ENCODE measurements at regions not wholly inside any gene's neighbourhood (a gene's known extent, or its start where the extent isn't known, plus 50 kb on each side); places are given as distances from the start of the nearest gene placed in this dataset.
"Not testable (repeated sequence)": the region's sequence is repeated elsewhere in the genome, so short reads cannot be mapped to it uniquely, and the experiment has no call there.

DNA sequence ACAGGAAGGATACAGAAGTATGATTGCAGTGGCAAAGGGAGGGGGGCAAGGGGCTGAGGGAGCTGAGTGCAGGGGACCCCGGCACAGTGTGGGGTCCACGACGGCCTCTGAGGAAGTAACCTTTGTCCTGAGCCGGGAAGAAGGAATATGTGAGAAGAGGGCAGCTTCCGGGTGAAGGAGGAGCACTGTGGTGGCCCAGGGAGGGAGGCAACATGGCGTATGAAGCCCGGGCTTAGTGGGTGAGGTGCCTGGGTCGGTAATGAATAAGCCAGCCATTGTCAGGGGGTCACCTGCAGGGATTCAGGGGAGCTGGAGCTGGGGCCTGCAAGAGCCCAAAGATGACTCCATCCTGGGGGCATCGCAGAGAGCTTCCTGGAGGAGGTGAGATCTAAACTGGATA lies 200.4 kb downstream of the FOXD2 start:
- no peak for DNase-seq

DNA sequence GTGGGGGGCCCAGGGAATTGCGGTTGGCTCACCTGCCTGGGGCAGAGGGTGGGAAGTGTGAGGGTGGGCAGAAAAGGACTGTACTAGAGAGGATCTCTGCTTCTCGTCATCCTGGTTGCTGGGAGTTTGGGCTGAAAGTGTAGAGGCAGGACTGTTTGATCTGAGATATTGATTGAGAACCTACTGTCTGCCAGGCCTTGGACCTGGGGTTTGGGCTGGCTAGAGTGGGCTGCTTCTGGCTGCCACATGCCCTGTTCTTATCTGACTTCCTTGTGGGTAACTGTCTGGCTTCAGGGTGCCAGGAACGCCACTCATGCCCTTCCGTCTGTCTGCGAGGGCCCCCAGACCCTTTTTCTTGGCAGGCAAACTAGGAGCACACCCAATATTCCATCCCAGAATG lies 200.9 kb downstream of the FOXD2 start:
- no peak for DNase-seq

DNA sequence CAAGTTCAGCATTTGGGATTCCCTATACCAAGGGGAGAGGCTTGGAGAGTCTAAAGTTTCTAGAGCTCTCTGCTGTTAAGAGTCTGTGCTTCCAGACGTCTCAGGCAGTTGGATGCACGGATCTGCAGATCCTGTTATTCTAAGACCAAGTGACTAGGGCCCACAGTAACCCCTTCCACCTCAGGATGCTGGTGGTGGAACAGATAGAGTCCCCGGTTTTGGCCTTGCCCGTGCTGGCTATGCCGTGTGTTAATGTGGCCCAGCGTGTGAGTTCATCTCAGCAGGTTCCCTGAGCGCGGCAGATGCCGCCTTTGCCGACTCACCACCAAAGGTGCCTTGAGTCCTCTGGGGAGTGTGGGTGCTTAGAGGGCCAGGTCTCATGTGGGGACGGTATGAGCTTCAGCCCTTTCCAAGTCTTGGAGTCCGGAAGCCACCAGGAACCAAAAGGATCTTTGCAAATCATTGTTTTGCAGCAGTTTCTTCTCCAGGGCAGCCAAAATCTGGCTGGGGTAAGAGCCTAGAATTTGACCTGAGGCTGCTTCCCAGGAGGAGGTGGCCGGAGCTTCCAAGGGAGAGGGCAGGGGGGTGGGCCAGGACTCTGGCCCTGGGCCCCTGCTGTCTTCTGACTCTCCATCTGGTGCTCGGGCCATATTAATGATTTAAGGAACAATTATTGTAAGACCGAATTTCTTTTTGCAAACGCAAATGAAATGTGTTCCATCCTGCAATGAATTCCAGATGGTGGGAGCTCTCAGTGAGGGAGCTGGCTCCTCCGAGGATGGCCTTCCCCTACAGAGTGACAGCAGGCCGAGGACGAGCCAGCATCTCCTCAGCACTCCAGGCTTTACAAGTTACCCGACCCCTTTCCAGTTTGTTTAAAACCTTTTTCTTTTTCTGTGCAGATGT lies 205.7 kb downstream of the FOXD2 start:
- no peak for DNase-seq

DNA sequence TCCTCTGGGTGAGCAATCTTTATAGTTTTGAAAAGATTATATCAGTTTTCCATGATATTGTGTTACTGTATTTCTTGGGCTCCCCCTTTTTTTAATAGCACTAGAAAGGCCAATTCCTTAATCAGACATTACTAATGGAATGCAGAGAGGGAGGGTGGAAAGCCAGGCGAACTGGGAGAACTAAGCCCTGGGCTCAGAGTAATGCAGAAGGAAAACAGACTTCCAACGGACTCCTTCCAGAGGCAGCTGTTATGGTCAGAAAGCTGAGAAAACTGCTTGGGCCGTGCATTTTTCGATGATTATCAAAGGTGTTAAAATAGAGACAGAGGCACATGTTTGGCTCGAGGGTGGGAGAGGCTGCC lies 206.3 kb downstream of the FOXD2 start:
- peak; percentile 11 for DNase-seq

DNA sequence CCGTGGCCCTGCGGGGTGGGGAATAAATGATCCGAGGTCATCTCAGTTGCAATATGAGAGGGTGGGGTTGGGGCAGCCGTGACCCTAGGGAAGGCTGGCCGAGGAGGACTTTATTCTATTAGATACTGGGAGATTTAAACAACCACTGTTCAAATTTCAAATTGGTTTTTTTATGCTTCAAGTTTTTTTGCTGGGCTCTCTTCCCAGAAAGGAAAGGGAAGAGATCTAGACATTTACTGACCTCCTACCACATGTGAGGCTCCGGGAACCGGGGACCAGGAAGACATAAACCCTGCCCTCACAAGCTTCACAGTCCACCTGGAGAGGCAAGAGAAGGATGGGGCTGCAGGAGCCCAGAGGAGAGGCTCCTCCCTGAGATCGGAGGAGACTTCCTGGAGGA lies 207.3 kb downstream of the FOXD2 start:
- no peak for DNase-seq

DNA sequence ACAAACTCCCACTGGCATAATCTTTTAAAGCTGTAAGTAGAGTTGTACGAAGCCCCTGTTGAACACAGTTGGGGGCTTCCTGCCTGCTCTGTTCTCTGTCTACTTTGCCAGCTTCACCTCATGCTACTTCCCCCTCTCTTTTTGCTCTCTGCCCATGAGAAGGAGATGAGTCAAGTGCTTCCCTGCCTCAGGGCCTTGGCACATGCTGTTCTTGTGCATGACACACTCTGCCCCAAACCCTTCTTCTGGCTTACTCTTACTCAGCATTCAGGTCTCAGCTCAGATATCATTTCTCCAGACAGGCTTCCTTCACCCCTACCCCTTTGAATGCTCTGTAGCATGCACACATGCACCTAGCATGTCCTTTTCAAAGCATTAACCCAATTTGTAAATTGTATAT lies 208.8 kb downstream of the FOXD2 start:
- DNase-seq, result no peak

DNA sequence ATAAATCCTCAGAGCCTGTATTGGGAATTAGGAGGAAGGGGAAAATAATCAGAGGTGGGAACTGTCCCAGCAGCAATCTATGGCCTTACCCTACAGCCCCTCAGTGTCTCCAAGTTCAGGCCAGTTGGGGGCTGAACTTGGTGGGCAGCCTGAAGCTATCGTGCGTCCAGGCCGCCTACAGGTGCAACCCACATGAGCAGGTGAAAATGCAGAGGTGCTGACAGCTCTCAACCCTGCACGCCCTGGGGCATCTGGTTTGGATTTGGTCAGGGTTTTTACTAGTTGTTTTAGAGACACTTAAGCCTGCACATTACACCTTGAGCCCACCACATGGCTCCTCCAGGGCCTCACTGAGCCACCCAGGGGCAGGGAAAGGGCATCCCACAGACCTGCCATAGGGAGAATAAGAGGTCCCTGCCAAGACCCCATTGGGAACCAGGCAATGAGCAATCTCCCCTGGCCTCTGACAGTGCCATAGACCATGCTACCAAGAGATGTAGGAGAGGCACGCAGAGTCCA lies 209.5 kb downstream of the FOXD2 start:
- DNase-seq, result no peak

DNA sequence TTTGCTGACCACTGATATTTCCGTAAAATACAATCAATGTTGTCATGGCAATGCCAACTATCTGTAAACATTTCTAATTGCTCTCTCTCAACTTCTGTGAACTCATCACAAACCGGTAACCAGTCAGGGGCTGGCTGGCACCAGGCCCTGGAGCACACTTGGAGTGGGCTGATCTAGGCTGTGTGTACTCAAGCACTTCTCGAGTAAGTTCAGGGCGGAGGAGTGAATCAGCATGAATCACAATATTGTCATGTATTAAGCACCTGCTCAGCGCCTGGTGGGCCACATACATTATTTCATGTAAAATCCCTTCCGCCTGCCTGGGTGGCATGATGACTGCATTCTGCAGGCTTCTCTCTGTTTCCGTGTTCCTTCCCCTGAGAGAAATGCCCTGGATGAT lies 212.4 kb downstream of the FOXD2 start:
- peak; percentile 89 for DNase-seq

DNA sequence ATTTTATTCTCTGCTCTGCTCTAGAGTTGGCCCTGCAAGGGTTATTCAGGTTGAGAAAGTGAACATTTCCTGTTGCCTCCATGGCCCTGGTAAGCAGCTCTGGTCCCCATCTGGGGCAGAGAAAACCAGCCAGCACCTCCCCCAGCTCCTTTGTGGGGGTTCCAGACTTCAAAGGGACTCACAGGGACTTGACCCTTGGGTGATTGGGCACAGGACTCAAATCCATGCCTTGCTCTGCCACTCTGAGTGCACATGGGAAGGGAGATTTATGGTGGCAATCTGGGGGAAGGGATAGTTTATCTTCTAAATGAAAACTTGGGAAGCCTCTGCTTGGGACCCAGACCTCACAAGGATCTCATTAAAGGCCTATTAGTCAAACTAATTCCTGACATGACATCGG lies 212.8 kb downstream of the FOXD2 start:
- DNase-seq, result no peak

DNA sequence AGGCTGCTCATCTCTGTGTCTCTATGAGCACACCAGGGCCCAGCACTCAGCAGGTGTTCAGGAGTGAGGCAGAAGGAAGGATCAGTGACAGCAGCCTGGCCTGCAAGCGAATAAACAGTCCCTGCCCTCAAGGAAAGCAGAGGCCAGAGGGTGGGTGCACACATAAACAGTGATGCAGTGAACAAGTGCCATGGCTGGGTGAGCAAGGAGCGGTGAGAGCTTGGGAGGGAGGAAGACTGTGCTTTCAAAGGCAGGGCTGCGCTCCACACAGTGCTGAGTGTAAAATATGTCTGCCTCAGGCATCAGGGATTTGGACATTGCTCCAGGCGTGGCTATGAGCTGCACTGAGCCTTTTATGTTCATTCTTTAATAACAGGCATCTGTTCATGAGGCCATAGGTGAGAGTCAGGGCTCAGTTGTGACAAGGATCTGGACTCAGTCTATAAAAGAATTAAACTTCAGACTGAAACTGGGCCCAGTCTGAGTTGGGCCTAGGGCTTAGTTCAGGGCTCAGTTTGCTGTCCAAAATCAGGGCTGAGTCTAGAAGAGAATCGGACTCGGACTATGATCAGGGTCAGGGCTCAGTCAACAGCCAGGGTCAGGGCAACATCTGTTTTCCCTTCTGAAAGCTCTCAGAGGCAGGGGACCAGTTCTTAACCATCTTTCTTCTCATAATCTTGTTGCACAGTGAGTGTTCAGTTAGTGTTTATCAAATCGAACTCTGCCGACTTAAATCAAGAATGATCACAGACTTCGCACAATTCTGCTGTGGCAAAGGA lies 213.7 kb downstream of the FOXD2 start:
- no peak for DNase-seq

DNA sequence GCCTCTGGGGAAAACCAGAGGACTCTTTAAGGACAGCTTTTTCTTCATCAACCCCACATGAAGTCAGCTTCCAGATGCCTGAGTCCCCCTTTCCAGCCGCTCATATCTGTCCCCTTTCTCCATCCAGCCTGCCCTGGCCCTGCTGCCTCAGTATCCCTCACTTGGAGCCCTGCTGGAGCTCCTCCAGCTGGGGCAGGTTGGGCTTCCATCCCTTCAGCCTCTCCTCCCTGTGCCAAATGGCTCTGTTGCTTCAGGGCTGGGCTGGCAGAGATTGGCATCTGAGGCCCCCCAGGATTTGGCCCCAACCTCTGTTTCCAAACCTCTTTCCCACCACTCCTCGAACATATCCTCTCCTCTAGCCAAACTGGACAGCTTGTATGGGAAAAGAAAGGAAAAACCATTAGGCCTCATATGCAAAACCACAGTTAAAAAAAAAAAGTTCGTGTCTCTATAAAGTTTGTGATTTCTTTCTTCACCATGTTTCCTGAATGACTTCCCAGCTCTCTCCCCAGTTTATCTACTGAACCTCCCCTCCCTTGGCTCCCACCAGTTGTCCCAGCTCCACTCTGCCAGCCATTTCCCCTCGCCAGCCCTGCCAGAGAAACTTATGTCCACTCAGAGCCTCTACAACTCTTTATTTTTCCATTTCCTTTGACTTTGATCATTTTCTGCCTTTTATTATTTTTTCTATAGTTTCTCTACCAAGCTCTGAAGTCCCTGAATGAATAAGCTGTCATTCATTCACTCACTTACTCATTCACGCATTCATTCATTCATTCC lies 217.9 kb downstream of the FOXD2 start:
- DNase-seq, result no peak

DNA sequence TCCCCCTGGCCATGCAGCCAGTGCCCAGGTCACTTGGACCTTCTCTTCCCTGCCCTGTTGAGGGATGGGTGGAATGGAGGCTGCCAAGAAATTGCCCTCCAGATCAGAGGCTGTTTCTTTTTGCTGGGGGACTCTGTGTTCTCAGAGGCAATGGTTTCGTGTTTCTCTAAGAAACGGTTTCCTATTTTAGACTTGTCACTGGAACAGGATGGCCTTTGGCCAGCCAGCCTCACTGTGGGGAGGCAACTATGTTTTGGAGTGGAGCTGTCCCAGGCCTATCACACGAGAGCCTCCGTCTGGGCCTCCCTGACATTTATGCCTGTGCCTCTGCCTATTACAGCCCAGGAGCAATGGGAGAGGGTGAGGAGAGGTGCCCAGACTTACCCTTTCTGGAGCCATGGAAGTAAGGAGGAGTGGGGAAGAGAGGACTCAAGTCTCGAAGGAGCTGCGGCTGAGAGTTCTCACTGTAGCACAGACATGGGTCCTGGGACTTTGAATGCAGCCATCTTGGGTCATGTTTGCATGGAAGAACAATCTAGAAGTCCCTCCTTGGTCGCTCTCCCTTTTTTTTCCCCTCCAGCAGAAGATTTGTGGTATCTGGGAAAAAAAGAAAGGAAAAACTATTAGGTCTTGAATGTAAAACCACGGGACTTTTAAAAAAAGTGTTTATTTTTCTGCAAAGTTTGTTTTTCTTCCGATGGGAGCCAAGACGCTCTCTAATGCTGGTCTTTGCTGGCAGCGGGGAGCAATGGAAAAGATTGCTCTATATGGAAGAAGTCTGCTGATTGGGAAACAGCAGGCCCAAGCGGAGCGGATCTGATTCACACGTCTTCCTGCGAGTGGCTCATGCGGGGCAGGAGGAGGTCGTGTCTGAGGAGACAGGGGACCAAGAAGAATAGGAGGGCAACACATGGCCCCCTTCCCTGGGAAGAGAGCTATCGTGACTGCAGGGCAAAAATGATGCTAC lies 219.2 kb downstream of the FOXD2 start:
- DNase-seq, result peak; percentile 20

DNA sequence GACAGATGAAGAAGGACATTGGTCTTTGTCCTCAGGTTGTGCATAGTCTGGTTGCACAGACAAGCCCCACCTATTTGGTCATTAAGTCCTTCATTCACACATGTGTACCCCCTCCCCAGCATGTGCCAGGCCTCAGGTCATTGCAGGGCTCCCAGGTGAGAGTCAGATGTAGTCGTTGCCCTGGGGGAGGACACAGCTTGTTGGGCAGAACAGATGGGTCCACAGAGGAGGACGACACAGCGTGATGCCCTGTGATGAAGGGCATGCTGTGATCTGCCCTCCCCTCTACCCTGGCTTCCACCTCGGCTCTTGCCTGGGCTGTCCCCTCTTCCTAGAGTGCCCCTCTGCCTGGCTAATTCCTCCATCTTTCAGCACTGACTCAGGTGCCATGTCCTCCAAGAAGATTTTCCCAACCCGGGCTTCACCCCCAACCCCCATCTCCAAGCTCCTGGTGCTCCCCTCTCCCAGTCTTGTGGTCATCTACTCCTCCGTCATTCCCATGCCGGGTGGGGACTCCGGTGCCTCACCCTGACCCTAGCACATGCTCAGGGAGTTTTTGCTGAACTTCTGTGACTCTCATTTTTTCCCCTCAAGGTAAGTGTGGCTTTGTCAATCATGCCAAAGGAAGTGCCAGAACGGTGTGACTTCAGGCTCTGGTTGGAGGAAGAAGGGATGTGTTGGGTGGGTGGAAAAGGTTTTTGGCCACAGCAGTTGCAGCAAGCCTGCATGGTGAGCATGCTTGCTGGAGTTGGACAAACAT lies 220.5 kb downstream of the FOXD2 start:
- no peak for DNase-seq

DNA sequence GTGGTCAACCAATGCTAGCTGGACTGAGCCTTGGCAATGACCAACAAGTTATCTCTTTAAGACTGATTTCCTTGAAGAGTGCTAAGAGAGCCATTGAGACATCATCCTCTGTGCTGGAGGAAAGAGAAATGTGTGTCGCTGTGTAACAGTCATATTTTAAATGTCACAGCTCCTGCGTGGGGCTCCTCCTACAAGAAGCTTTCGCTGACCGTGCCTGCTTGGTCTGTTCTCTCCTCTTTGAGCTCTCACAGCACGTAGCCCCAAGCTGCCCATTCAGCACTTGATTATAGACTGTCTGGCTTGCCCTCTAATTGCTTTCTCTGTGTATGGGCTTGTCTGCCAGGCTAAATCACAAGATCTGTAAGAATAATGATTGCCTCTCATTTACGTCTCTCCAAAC lies 221.3 kb downstream of the FOXD2 start:
- DNase-seq, result no peak

DNA sequence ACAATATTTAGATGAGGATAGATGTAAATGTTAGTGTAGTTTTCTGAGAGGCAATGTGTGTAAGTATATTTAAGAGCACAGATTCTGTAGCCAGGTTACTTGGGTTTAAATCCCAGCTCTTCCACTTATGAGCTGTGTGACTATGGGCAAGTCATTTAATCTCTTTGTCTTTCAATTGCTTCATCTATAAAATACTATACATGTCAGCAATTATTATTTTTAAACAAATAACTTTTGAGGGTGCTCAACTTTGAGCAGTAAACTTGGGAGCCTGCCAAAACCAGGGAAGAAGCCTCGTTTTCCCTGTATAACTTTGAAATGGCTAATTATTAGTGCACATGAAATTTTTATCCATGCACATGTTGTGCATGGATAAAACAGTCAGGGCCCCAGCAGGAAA lies 222.8 kb downstream of the FOXD2 start:
- no peak for DNase-seq

DNA sequence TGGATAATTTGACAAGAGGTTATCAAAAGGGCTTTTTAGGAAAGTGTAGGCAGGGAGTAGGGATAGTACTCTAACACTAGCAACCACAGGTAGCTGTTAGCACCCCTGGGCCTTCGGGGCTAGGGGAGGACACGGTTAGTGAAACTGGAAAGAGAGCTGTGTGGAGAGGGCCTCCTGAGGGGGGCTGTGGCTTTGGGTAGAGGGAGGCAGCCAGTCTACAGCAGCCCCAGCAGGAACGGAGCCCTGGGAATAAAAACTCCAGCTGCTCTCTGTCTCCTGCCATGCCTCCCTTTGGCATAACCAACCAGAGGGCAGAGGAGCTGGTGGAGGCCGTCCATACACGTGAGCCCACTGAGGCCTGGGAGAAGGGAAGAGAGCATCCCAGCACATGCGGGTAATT lies 223.2 kb downstream of the FOXD2 start:
- DNase-seq, result no peak

DNA sequence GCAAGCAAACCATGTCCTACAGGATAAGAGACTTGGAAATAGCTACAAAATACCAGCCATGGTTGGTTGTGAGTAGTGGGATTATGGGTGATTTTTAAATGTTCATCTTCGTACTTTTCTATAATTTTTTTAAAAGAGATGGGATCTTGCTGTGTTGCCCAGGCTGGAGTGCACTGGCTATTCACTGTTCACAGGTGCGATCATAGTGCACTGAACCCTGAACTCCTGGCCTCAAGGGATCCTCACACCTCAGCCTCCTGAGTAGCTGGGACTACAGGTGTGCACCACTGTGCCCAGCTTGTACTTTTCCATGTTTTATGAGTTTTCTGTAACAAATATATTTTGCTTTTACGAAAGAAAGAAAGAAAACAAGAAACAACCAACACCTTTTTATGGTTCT lies 224.2 kb downstream of the FOXD2 start:
- no peak for DNase-seq

DNA sequence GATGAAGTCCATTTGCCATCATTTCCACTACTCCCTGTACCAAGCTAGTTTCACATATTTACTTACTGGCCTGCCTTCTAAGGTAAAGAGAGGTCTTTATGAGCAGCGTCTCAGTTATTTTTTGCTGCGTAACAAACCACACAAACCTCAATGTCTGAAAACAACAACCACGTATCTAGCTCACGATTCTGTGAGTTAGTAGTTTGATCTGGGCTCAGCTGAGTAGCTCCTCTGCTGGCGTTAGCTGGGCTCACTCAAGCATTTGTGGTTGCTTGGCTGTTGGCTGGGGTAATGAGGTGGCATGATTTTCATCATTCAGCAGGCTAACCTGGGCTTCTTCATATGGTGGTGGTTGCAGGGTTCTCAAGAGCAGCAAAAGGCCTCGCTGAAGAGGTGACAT lies 225.4 kb downstream of the FOXD2 start:
- no peak for DNase-seq

DNA sequence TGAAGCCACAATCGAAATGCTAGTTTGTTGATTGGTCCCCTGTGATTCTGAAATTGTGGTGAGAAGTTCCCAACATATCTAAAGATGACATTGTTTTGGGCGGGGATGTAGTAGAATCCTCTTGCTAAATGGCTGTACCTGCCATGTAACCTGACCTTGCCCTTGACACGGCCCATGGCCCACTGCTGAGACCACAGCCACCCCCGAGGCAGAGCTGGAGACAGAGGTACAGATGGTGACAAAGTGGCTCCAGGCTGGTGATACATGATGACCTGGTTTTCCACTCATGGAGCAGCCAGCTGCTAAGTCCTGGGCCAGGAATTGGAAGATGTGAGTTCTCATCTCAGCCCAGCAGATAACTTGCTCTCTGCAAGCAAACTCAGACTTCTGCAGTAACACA lies 226.5 kb downstream of the FOXD2 start:
- DNase-seq, result no peak

DNA sequence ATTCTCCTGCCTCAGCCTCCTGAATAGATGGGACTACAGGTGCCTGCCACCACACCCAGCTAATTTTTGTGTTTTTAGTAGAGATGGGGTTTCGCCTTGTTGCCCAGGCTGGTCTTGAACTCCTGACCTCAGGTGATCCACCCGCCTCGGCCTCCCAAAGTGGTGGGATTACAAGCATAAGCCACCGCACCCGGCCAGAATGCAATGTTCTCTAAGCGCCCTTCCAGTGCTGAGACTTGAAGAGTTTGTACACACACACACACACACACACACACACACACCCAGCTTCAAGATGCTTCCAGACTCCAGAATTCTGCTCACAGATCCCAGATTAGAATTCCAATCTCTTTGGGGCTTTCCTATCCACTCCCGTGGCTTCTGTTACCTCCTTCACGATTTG lies 227.1 kb downstream of the FOXD2 start:
- DNase-seq, result not testable (repeated sequence)

DNA sequence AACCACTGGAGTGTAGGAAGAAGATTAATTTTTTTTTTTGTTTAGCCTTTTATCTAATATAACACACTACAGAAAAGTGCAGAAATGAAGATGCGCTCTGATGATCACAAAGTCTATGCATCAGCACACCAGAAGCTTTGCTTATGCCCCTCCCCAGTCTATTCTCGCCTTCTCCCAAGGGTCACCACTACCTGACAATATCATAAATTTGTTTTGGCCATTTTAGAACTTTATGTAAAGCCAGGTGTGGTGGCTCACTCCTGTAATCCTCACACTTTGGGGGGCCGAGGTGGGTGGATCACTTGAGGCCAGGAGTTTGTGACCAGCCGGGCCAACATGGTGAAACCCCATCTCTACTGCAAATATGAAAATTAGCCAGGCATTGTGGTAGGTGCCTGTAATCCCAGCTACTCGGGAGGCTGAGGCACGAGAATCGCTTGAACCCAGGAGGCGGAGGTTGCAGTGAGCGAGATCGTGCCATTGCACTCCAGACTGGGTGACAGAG lies 231.3 kb downstream of the FOXD2 start:
- DNase-seq, result no peak
